Keratinocyte (primary cell): ENCODE measurements at regions not wholly inside any gene's neighbourhood (a gene's known extent, or its start where the extent isn't known, plus 50 kb on each side); places are given as distances from the start of the nearest gene placed in this dataset.

Experiments used
- DNase-seq: peaks from one replicate; pipeline ENCODE4 v3.0.0-alpha.2; 2011; ENCODE audit warnings: low read depth, missing footprints, low spot score
- FAIRE-seq: peaks from 2 replicates; lab custom pipeline; 2011; peaks lifted over from hg19 to GRCh38; lab: Jason Lieb, UNC
- H2AFZ ChIP-seq: 2 replicates; pipeline ENCODE4 v1.6.0; 2012; ENCODE audit warnings: low read length, control low read depth, inconsistent platforms; ENCODE audit not compliant: control insufficient read depth
- H3K27ac ChIP-seq: 2 replicates; pipeline ENCODE4 v1.5.1; 2011; ENCODE audit warnings: low read length; ENCODE audit not compliant: control insufficient read depth, insufficient read depth
- H3K27me3 ChIP-seq: 3 replicates; pipeline ENCODE4 v1.6.0; 2011; ENCODE audit warnings: low read length; ENCODE audit not compliant: control insufficient read depth, insufficient read depth; ENCODE audit errors: extremely low read depth
- H3K36me3 ChIP-seq, 2 experiments: 2 replicates in 1 of 2; 3 replicates in 1 of 2; pipeline ENCODE4 v1.5.1; 2011; ENCODE audit warnings: low read length in 2 of 2, mild to moderate bottlenecking in 1 of 2; ENCODE audit not compliant: control insufficient read depth in 2 of 2, insufficient read depth in 2 of 2; ENCODE audit errors: extremely low read depth in 1 of 2
- H3K4me1 ChIP-seq: 3 replicates; pipeline ENCODE4 v1.5.1; 2011; ENCODE audit warnings: low read length; ENCODE audit not compliant: control insufficient read depth, insufficient read depth; ENCODE audit errors: extremely low read depth
- H3K4me2 ChIP-seq: 3 replicates; pipeline ENCODE4 v1.6.0; 2011; ENCODE audit warnings: low read depth, low read length; ENCODE audit not compliant: control insufficient read depth, insufficient read depth; ENCODE audit errors: extremely low read depth
- H3K4me3 ChIP-seq, 3 experiments: fragments of 200-600 bp in 1 of 3; sonication (generic) in 1 of 3; 2 replicates in 2 of 3; 3 replicates in 1 of 3; pipeline ENCODE4 v1.5.1; 2011 to 2016; ENCODE audit warnings: low read length in 3 of 3, mild to moderate bottlenecking in 3 of 3, control low read depth in 2 of 3, inconsistent platforms in 1 of 3, low read depth in 1 of 3, mixed read lengths in 1 of 3, mixed run types in 1 of 3, moderate library complexity in 1 of 3; ENCODE audit not compliant: control insufficient read depth in 2 of 3, insufficient read depth in 2 of 3; ENCODE audit errors: extremely low read depth in 1 of 3
- H3K79me2 ChIP-seq: 2 replicates; pipeline ENCODE4 v1.6.0; 2012; ENCODE audit warnings: low read length; ENCODE audit not compliant: control insufficient read depth, insufficient read depth
- H3K9ac ChIP-seq: 3 replicates; pipeline ENCODE4 v1.6.0; 2011; ENCODE audit warnings: low read length; ENCODE audit not compliant: control insufficient read depth, insufficient read depth; ENCODE audit errors: extremely low read depth
- H3K9me1 ChIP-seq: 3 replicates; pipeline ENCODE4 v1.6.0; 2011; ENCODE audit warnings: low read length; ENCODE audit not compliant: control insufficient read depth, insufficient read depth; ENCODE audit errors: extremely low read depth
- H3K9me3 ChIP-seq: 2 replicates; pipeline ENCODE4 v1.5.1; 2012; ENCODE audit warnings: low read depth, low read length; ENCODE audit not compliant: control insufficient read depth
- H4K20me1 ChIP-seq: 3 replicates; pipeline ENCODE4 v1.6.0; 2011; ENCODE audit warnings: low read length; ENCODE audit not compliant: control insufficient read depth, insufficient read depth; ENCODE audit errors: extremely low read depth
- EZH2 ChIP-seq: IDR thresholded peaks from one replicate; pipeline ENCODE4 v1.6.1; 2012; ENCODE audit warnings: inconsistent platforms, mild to moderate bottlenecking, low read length, moderate library complexity
- dilution Hi-C: fragments of 300-500 bp; cut with MboI; formaldehyde crosslinking; loops from one replicate; pipeline ENCODE4 v1.7.0; 2020; ENCODE audit warnings: low sequenced_read_pairs; ENCODE audit not compliant: extremely low pct_ligation_motif_present
- TF ChIP-seq, protein P1 (sequence below), 3 experiments: IDR thresholded peaks in 1 of 3; conservative IDR thresholded peaks in 1 of 3; optimal IDR thresholded peaks in 1 of 3; 2 replicates in 2 of 3; 3 replicates in 1 of 3; pipeline versions ENCODE3 to v1.5.1; 2011; ENCODE audit warnings: low read length in 3 of 3, mild to moderate bottlenecking in 3 of 3, moderate library complexity in 2 of 3, control low read depth in 1 of 3, inconsistent platforms in 1 of 3; ENCODE audit not compliant: insufficient read depth in 2 of 3; ENCODE audit errors: extremely low read depth in 1 of 3

DNA sequence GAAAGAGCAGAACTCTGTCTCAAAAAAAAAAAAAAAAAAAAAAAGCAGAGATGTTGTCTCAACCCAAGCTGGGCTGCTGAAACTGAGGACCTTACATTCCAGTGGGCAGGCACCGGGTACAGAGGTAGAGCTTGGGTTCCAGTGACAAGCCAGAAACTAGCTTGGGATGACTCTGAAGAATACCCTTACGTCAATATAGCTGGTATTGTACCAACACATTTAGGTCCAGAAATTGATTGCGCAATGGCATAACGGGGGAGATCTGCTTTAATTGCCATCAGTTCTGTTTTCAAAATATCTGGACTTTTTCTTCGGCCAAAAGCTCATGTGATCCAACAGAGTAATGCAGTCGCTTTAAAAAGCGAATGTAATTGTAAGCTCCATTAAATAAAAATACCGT, 103.1 kb upstream of the UBL3 start:
- FAIRE-seq = no peak
- H3K27me3 ChIP-seq = peaks cover 15% of the 10 kb centered on the region
- dilution Hi-C loops = no loop called here
- H3K4me2 ChIP-seq = no peak overlapping the region
- H3K4me3 ChIP-seq = no peak overlapping the region
- no peak overlapping the region for H3K27ac ChIP-seq
- no peaks in the 10 kb centered on the region for H3K4me1 ChIP-seq
- no peaks in the 10 kb centered on the region for H3K9me1 ChIP-seq
- no peaks in the 10 kb centered on the region for H3K36me3 ChIP-seq
- no peaks in the 10 kb centered on the region for H4K20me1 ChIP-seq
- no peaks in the 10 kb centered on the region for H3K9me3 ChIP-seq
- DNase-seq = no peak
- H2AFZ ChIP-seq = no peak overlapping the region
- no peaks in the 10 kb centered on the region for H3K79me2 ChIP-seq
- no peak overlapping the region for H3K9ac ChIP-seq
- TF ChIP-seq, protein P1, sequence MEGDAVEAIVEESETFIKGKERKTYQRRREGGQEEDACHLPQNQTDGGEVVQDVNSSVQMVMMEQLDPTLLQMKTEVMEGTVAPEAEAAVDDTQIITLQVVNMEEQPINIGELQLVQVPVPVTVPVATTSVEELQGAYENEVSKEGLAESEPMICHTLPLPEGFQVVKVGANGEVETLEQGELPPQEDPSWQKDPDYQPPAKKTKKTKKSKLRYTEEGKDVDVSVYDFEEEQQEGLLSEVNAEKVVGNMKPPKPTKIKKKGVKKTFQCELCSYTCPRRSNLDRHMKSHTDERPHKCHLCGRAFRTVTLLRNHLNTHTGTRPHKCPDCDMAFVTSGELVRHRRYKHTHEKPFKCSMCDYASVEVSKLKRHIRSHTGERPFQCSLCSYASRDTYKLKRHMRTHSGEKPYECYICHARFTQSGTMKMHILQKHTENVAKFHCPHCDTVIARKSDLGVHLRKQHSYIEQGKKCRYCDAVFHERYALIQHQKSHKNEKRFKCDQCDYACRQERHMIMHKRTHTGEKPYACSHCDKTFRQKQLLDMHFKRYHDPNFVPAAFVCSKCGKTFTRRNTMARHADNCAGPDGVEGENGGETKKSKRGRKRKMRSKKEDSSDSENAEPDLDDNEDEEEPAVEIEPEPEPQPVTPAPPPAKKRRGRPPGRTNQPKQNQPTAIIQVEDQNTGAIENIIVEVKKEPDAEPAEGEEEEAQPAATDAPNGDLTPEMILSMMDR (optimal IDR thresholded peaks at IDR 0.05 in 1 of 3, IDR thresholded peaks at IDR 0.05 in 1 of 3, conservative IDR thresholded peaks at IDR 0.05 in 1 of 3; ENCODE audit: extremely low read depth in 1 of 3, insufficient read depth in 2 of 3, low read length in 3 of 3) = no peak
- TF ChIP-seq EZH2 = no peak

DNA sequence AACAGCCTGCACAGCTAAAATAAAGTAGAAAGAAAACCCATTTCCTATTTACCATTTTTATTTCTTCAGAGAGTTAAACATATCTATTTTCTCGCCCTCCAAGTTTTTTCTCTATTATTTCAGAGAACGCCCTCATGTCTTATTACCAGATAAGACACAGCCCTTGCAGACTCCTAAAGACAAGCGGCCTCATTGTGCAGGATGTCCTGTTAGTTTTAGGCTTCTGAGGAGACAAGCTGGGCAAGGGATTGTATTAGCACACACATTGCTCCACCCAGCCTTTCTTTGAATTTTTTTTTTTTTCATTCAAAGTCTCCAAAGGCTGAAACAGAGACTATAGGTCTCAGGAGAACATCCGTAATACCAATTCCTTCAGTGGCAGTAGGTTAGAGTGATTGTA, 101.8 kb upstream of the UBL3 start:
- FAIRE-seq = no peak
- H3K79me2 ChIP-seq = no peaks in the 10 kb centered on the region
- no peaks in the 10 kb centered on the region for H3K36me3 ChIP-seq

More for the DNA sequence above, 101.8 kb upstream of the UBL3 start:
- H4K20me1 ChIP-seq = no peaks in the 10 kb centered on the region
- dilution Hi-C loops = no loop called here
- no peak overlapping the region for H3K27ac ChIP-seq
- no peak overlapping the region for H3K4me2 ChIP-seq
- H3K9ac ChIP-seq = no peak overlapping the region
- H3K9me3 ChIP-seq = no peaks in the 10 kb centered on the region
- no peak overlapping the region for H3K4me3 ChIP-seq
- H3K4me1 ChIP-seq = no peaks in the 10 kb centered on the region
- DNase-seq = no peak
- TF ChIP-seq, protein P1 (optimal IDR thresholded peaks at IDR 0.05 in 1 of 3, IDR thresholded peaks at IDR 0.05 in 1 of 3, conservative IDR thresholded peaks at IDR 0.05 in 1 of 3; ENCODE audit: extremely low read depth in 1 of 3, insufficient read depth in 2 of 3, low read length in 3 of 3) = no peak
- TF ChIP-seq EZH2 = no peak
- H3K9me1 ChIP-seq = no peaks in the 10 kb centered on the region
- H3K27me3 ChIP-seq = peaks cover 19% of the 10 kb centered on the region
- no peak overlapping the region for H2AFZ ChIP-seq
